HG02759 (cell line): ENCODE measurements at regions not wholly inside any gene's neighbourhood (a gene's known extent, or its start where the extent isn't known, plus 50 kb on each side); places are given as distances from the start of the nearest gene placed in this dataset.
"Not testable (repeated sequence)": the region's sequence is repeated elsewhere in the genome, so short reads cannot be mapped to it uniquely, and the experiment has no call there.

Experiments used
- ATAC-seq: cut with Tn5 transposase; IDR thresholded peaks from one replicate; pipeline ENCODE4 v1.9.1; 2021; ENCODE audit warnings: mild to moderate bottlenecking, moderate library complexity; ENCODE audit not compliant: unreplicated experiment

GRCh38 chr1:80181418-80181817, 1174.9 kb upstream of the ADGRL4 start:
- no peak for ATAC-seq

- ATAC-seq = no peak
These were observed 1165.1 kb upstream of the ADGRL4 start for GRCh38 chr1:80171631-80172030.

- ATAC-seq = no peak
These were observed 1164.4 kb upstream of the ADGRL4 start for GRCh38 chr1:80170811-80171485.

GRCh38 chr1:80164150-80164549, 1157.6 kb upstream of the ADGRL4 start:
- no peak for ATAC-seq

- ATAC-seq = no peak
These were observed 1157.2 kb upstream of the ADGRL4 start for GRCh38 chr1:80163686-80164085.

DNA sequence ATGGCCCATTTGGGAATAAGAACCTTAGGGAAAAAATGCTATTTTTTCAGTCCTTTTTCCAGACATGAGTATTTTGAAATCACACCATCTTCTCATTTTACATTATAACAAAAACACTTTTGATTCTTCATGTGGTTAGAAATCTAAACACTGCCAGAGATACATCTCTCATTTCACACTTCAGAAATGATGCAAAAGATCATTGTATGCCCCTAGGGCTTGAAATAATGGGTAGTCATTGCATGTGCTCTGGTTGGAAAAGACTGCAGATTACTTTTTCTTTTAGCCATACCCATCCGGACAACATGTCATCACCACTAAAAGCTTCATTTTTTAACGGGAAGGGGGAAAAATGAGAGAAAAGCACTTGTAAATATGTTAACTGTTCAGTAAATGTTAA, 1152.2 kb upstream of the ADGRL4 start:
- no peak for ATAC-seq

GRCh38 chr1:80158266-80158665, 1151.7 kb upstream of the ADGRL4 start:
- ATAC-seq = no peak

- ATAC-seq = no peak
These were observed 1148.8 kb upstream of the ADGRL4 start for GRCh38 chr1:80155371-80155770.

- ATAC-seq = no peak
These were observed 1147.6 kb upstream of the ADGRL4 start for GRCh38 chr1:80154176-80154575.

DNA sequence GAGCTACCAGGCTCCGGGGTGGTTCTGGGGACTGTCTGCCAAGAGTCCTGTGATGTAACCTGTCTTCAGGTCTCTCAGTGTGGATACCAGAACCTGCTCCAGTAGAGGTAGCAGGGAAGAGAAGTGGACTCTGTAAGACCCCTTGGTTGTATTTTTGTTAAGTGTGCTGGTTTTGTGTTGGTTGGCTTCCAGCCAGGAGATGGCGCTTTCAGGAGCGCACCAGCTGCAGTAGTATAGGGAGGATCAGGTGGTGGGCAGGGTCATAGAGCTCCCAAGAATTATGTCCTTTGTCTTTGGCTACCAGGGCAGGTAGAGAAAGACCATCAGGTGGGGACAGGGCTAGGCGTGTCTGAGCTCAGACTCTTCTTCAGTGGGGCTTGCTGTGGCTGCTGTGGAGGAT, 1147.2 kb upstream of the ADGRL4 start:
- ATAC-seq = no peak

DNA sequence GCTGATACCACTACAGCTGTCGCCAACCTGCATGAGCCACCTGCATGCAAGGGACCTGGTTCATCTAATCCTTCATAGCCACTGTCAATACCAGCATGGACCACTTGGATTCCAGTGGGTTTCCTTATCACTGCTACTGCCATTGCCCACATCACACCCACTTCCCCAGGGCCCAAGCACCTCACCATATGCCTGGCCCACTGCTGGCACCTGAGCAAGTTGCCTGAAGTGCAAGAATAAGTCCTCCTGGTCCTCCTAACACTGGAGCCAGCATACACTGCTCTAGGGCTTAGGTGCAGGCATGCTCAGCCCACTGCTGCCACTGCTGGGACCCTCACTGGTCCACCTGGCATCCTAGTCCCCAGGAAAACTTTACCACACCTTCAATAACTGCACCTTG, 1136.8 kb upstream of the ADGRL4 start:
- ATAC-seq = no peak

DNA sequence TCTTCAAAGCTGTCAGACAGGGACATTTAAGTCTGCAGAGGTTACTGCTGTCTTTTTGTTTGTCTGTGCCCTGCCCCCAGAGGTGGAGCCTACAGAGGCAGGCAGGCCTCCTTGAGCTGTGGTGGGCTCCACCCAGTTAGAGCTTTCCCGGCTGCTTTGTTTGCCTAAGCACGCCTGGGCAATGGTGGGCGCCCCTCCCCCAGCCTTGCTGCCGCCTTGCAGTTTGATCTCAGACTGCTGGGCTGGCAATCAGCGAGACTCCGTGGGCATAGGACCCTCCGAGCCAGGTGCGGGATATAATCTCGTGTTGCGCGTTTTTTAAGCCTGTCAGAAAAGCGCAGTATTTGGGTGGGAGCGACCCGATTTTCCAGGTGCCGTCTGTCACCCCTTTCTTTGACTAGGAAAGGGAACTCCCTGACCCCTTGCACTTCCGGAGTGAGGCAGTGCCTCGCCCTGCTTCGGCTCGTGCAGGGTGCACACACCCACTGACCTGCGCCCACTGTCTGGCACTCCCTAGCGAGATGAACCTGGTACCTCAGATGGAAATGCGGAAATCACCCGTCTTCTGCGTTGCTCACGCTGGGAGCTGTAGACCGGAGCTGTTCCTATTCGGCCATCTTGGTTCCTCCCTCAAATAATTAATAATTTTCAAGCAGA, 1131.5 kb upstream of the ADGRL4 start:
- not testable (repeated sequence) for ATAC-seq

DNA sequence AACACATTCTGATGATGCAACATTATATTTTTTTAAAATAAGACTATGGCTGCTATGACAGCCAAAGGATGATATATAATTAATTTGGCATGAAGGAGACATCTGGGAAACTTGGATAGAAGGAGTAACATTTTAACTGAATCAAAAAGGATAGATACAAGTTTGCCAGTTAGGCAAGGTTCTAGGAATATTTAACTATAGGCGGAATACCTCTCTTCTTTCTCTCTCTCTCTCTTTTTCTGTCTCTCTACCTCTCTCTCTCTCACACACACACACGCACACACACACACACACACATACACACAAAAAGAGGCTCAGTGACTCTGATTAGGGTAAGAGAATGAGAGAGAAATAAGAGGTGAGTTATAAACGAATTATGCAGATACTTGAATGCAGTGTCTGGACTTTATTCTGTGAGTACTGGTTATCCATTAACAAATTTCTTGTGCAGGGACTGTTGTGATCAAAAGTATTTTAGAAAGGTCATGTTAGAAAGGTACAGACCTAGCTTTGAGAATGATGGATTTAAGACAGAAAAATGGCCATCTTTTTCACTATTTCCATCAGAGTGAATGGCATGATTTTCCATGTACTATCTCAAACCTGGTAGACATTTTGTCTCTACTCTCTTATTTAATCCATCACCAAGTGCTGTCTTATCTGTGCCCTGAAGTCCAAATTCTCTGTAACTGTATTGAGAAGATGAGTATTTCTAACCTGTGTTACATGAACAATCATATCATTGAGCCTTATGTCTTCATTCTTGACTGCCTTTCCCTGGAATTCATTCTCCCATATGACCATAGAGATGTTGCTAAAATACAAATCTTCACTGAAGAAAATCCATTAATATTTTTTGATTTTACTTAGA, 1106.9 kb upstream of the ADGRL4 start:
- ATAC-seq = no peak

DNA sequence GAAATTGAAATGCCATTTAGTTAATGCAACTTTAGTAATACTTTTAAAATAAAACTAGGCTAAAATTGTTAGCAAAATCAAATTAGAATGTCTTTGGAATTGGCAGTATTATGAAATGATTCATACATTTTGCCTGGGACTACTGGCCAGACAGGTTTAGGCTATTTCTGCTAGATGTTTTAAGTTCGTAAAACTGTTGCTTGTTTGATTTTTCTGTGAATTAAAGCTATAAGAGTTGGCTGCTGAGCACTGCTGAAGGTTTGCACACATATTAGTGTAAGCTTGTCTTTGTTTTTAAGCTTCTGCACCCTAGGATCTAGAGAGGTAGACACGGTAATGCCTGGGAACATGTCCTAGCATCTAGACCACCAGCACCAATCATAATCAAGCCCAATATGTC, 1094.6 kb upstream of the ADGRL4 start:
- no peak for ATAC-seq

- no peak for ATAC-seq
These were observed 1093.2 kb upstream of the ADGRL4 start for GRCh38 chr1:80099713-80100112.

DNA sequence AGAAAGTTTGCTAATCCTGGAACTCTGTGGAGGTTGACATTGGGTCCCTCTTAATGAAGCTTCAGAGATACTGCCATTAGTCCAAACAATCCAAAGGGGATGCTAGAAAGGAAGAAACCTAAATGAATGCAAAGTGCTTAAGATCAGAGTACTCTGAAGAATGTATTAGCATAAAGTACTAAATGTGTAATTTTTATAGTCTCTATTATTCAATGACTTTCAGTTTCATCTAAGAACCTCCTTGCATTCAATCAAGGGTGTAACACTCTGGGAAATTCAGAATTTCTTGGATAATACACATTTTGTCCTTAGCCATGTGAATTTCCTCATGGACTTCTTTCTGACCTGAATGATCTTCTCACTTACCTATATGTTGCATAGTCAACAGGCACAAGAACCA, 1078.5 kb upstream of the ADGRL4 start:
- no peak for ATAC-seq

DNA sequence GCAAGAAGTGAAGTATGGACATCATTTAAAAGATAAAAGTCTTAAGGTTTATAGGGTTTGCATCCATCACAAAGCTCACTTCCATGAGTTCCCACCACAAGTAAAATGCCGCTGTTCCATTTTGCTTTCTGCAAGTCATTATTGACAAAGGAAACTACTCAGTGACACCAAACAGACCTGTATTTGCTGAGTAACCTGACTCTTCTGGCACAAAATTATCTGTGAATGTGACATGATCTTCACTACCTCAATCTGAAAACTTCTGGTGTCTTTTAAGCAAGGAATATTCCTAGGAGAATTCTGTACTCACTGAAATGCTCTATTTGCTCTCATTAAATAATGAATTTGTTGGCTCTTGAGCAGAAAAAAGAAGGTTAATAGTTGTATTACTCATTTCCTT, 1077.4 kb upstream of the ADGRL4 start:
- ATAC-seq = no peak

DNA sequence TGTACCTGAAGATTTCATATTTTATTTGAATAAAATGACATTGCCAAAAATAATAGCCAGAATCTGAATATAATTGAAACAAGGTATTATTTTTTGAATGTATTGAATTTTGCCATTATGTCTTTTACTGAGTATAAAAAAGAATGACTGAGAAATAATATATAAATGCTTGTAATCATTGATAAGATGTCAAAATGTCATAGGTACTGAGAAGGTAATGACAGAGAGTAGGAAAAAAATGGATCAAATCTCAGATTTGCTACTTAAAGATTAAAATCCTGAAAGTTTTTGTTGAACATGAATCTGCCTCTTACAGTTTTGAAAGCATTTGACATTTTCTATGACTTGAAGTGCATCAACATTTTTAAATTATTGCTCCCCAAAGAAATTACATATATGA, 1069.9 kb upstream of the ADGRL4 start:
- no peak for ATAC-seq

- ATAC-seq = no peak
These were observed 1068.8 kb upstream of the ADGRL4 start for GRCh38 chr1:80075351-80075750.

- no peak for ATAC-seq
These were observed 1066.0 kb upstream of the ADGRL4 start for GRCh38 chr1:80072563-80072962.

- no peak for ATAC-seq
These were observed 1059.5 kb upstream of the ADGRL4 start for GRCh38 chr1:80066060-80066459.

GRCh38 chr1:80064524-80064923, 1058.0 kb upstream of the ADGRL4 start:
- no peak for ATAC-seq
